Lower leg skin (tissue), 3 donors: ENCODE measurements at regions not wholly inside any gene's neighbourhood (a gene's known extent, or its start where the extent isn't known, plus 50 kb on each side); places are given as distances from the start of the nearest gene placed in this dataset.

ENCODE experiments used
- CTCF ChIP-seq, 3 donors: fragments of 450-650 bp; IDR thresholded peaks; one replicate each; pipeline ENCODE4 v1.5.1; 2016; ENCODE audit warnings: antibody characterized with exemption in 3 of 3, mild to moderate bottlenecking in 3 of 3, moderate library complexity in 2 of 3
- POLR2A ChIP-seq, 2 donors: fragments of 450-650 bp; IDR thresholded peaks; one replicate each; pipeline ENCODE4 v1.6.1; 2016 to 2017; ENCODE audit warnings: antibody characterized with exemption in 2 of 2, mild to moderate bottlenecking in 1 of 2, moderate library complexity in 1 of 2

GRCh38 chr4:187615972-187616371 is 379.6 kb upstream of the ZFP42 start:
- no peak for TF ChIP-seq CTCF (IDR thresholded peaks at IDR 0.05)
- TF ChIP-seq POLR2A (IDR thresholded peaks at IDR 0.05) = no peak
